Activated CD8-positive, alpha-beta memory T cell treated with anti-CD3 and anti-CD28 coated beads for 1 hour (primary cell): ENCODE measurements at regions not wholly inside any gene's neighbourhood (a gene's known extent, or its start where the extent isn't known, plus 50 kb on each side); places are given as distances from the start of the nearest gene placed in this dataset.
"Not testable (repeated sequence)": the region's sequence is repeated elsewhere in the genome, so short reads cannot be mapped to it uniquely, and the experiment has no call there.

Experiments used
- DNase-seq, 2 donors: peaks; one replicate each; pipeline ENCODE4 v3.0.0-alpha.2; 2020; ENCODE audit warnings: low read depth in 1 of 2; ENCODE audit errors: extremely low read depth in 1 of 2

DNA sequence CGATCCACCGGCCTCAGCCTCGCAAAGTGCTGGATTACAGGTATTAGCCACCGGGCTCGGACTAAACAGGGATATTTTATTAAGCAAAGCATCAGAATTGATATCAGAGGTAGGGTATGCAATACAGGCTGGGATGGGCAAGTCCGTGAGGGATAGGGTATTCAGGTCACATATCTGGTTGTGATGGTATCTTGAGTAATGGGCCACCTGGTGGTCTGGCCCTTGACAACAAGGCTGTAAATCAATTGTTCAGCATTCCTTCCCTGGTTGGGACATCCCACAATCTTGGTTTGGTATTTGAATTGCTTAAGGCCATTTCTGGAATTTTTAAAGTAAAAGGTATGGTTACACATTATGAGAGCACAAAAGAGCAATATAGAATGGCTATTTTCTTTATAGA, 1588.0 kb downstream of the SLITRK1 start:
- DNase-seq, result no peak

DNA sequence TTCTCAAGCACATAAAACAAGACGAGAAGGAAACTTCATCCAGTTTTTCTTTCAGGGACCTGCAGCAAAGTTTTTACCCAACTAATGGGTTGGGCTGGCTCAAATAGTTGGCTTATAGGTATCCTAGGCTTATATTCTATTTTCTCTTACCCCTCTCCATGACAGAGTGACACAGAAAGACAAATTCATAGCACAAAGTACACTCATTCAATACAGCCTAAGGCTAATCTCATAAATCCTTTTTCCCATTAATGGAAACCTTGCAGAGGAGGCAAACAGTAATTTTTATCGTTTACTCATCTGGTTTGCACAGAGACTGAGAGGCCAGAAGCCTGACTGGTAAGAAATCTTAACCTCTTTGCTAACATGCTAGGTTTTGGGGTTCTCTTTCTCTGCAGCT, 1589.9 kb downstream of the SLITRK1 start:
- no peak for DNase-seq

DNA sequence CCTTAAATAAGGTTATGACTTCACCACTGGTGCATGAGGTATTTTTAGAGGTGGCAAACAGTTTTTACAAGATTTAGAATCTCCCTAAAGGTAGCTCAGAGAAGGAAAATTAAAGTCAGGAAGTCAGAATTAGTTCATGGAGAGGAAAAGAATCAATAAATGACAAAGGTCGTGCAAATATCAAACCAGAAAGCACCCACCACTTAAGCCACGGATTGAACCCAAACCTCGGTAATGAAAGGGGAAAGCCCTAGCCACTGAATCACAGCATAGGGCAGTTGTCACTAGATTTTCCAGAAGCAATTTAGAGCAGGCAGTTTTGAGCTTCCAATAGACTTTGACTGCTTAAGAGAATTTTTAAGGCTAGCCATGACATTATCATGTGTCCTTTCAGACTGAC, 1590.4 kb downstream of the SLITRK1 start:
- no peak for DNase-seq

DNA sequence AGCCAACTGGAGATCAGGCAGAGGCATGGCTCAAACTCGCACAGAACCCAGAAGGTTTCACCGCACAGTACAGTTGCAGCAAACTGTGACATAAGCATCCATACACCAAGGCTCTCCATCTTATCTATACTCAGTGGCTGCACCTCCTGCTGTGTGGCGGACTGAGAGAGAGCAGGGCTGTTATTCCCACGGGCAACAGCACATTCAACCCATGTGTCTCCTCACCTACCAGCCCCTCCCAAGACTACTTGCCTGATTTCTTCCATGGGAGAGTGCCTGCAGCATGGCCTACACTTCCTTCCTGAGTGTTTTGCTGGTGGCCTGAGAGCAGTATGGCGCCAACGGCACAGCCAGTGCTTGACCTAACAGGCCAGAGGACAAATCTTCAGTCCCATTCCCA, 1606.6 kb downstream of the SLITRK1 start:
- DNase-seq, result no peak

DNA sequence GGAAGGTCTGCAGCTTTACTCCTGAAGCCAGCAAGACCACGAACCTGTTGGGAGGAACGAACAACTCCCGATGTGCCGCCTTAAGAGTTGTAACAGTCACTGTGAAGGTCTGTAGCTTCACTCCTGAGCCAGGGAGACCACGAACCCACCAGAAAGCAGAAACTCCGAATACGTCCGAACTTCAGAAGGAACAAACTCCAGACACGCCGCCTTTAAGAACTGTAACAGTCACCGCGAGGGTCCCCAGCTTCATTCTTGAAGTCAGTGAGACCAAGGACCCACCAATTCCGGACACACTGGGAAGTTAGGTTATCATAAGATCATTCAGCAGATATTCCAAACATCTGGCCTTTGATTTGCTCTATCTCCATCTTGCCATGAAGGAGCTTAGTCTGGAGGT, 1623.0 kb downstream of the SLITRK1 start:
- no peak for DNase-seq

DNA sequence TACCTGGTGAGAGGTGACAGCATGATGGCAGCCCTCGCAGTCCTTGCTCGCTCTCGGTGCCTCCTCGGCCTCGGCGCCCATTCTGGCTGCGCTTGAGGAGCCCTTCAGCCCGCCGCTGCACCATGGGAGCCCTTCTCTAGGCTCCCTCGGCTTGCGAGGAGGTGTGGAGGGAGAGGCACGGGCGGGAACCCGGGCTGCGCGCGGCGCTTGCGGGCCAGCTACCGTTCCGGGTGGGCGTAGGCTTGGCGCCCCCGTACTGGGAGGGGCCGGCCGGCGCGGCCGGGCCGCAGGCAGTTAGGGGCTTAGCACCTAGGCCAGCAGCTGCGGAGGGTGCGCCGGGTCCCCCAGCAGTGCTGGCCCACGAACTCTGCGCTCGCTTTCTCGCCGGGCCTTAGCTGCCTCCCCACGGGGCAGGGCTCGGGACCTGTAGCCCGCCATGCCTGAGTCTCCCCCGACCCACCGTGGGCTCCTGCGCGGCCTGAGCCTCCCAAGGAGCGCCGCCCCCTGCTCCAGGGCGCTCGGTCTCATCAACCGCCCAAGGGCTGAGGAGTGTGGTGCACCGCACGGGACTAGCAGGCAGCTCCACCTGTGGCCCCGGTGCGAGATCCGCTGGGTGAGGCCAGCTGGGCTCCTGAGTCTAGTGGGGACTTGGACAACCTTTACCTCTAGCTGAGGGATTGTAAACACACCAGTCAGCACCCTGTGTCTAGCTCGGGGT, 1624.3 kb downstream of the SLITRK1 start:
- DNase-seq, result no peak

DNA sequence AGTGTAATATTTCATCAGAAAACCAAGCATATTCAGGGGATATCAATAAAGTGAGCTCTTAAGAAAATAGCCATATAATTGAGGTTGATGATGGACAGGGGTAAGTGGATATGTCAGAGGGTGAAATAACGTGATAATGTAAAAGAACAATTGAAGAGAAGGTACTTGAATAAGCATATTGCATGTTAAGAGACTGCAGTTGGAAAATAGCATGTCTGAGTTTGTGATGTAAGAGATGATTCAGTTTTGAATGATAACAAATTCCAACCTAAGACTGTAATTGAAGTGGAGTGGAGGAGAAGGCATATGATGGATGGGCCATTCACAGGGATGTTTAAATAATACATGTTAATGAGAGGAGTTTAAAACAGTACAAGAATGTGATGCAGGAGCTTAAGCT, 1633.5 kb downstream of the SLITRK1 start:
- no peak for DNase-seq

DNA sequence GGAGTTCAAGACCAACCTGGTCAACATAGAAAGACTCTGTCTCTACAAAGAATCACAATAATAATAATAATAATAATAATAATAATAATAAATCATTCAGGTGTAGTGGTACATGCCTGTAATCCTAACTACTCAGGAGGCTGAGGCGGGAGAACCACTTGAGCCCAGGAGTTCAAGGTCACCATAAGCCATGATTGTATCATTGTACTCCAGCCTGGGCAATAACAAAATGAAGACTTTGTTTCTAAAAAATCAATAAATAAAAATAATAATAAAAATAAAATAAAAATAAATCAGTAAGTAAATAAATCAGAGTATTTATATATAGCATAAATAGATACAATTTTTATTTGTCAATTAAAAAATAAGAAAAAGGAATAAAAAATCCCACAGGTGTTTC, 1636.4 kb downstream of the SLITRK1 start:
- no peak for DNase-seq

DNA sequence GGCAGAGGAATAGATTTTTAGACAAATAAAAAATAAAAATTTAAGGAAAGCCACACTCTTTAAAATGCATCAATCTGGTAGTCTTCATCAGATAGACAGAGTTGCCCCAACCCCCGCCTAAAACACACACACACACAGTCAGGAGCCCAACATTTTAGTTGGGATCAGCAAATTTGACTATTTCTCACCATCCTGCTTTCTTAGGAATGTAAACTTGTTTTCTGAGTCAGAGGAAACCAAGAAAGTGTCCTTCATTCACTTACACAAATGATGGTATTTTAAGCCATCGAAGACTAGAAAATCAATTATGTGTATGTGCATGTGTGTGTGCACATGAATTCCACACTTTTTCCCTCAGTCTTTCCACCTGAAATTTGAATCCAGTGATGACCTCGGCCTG, 1657.5 kb downstream of the SLITRK1 start:
- DNase-seq, result no peak

DNA sequence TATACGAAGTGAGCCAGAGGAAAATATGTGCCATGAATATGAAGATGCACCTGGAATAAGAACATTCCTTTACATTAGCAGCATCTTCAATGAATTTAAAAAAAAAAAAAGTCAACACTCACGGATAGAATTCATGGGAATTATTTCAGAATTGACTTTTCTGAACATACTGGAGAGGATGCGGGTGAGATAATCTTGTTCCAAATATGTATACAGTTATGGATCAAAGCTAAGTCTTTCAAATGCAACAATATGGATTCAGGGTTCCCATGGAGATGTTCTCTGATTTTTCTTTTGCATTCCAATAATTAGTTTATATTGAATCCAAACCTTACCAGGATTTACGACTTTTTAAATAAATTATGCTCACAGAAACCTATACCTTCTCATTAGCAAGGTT, 1660.7 kb downstream of the SLITRK1 start:
- DNase-seq, result no peak

DNA sequence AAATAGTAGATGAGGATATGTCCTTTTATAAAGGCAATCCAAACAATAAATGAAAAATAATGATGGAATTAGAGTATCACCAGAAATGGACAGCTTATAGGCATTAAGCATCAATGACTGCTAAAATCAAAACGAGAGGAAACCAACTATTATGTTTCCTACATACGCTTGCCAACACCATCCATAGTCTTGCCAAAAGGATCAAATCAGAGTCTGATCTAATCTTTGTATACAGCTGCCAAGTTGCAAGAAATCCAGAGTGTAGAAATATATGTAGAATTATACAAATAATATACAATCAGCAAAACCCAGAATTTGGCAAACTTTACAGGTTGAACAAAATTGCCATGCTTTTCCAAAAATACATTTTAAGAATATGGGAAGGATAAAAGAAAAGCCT, 1661.6 kb downstream of the SLITRK1 start:
- DNase-seq, result no peak

DNA sequence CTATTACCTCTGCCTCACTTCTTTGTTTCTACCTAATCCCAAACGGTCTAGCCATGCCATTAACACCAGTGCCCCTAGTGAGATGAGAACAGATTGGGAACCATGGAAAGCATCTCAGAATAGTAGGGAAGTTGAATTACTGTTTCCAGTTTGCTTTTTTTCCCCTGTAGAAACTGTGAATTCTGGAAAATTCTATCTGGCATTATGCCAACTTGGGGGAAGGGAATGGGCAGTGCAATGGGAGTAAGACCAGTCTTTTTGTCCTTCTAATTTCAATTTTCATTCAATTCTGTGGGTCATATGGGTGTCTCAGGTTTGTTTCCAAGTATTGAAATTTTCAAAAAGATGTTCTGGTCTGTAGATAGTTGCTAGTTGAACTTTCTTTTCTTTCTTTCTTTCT, 1666.1 kb downstream of the SLITRK1 start:
- DNase-seq, result no peak

DNA sequence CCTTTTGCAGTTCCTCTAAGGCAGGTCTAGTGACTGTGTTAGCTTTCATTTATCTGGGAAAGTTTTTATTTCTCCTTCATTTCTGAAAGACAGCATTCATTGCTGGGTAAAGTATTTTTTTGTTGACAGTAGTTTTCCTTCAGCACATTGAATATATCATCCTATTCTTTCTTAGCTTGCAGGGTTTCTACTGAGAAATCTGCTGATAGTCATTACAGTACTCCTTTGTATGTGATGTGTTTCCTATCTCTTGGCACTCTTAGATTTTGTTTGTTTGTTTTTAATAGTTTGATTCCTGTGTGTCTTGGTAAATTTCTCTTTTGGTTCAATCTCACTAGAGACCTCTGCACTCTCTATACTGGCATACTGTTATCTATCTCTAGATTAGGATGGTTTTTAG, 1667.9 kb downstream of the SLITRK1 start:
- DNase-seq, result no peak

DNA sequence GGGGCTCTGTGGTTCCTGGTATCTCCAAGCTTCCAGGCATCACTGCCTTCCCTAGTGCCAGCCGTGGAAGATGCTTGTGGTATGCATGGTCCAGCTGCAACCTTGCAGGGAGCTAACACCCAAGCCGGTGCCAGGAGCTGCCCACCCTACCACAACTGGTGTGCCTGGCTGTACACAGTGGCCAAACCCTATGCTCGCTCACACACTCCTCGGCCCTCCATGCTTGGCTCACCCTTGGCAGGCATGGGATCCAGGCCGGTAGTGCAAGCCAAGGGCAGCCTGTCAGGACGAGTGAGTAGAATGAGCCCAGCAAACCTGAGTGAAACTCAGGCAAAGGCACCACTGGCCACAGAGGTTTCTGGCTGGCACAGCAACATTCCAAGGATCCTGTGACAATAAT, 1676.0 kb downstream of the SLITRK1 start:
- no peak for DNase-seq

DNA sequence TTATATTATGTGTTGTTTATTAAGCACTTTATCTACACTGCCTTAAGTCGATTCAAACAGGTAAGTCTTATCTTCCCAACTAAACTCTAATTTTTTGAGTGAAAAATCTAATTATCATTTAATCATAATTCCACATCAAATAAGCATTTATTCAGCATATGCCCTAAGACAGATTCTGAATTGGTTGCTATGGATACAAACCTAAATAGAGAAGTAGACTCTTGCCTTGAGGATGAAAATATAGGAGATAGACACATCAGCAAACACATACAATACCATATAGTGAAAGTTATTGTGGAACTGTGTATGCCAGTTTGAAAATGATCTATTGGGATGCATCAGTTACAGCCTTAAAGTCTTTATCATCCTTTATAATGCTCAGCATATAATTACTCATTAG, 1679.9 kb downstream of the SLITRK1 start:
- no peak for DNase-seq

DNA sequence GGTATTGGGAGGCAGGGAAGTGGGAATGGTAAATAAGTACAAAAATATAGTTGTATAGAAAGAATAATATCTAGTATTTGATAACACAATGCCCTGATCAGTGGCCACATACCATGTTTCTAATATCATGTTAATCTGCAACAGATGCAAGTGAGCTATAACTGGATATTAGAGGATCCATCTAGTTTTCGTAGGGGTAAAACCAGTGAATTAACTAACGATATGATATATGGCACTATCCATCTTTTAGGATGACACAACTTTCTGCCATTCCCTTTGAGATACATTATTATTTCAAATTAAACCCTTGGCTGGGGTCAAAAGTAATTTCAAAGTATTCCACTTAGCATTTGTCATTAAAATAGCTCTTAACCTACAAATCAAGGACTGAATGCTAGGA, 1686.2 kb downstream of the SLITRK1 start:
- DNase-seq, result no peak

DNA sequence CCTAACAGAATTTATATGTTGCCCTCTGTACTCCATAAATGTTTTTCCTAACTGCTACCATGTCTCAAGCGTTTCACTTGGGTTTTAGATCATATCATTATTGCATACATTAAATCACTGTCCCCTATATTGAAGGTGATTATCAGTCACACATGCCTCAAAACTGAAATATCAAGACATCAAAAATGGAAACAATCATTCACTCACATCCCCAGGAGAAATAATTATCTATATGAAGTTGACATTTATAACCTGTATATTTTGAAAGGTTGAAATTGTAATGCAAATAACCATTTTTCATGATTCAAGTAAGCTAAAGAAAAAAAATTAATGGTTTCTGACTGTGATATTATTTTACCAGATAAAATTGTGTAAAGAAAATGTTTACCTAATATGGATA, 1695.0 kb downstream of the SLITRK1 start:
- no peak for DNase-seq

DNA sequence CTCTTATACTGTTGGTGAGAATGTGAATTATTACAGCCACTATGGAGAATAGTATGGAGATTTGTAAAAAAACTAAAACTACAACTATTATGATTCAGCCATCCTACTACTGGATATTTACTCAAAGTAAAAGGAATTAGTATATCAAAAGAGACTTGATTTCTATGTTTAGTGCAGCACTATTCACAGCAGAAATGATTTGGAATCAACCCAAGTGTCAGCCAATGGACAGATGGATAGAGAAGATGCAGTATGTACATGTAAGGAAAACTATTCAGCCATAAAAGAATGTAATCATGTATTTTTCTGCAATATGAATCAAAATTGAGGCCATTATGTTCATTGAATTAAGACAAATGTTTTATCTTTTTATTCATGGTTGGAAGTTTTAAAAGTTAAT, 1705.5 kb downstream of the SLITRK1 start:
- no peak for DNase-seq

DNA sequence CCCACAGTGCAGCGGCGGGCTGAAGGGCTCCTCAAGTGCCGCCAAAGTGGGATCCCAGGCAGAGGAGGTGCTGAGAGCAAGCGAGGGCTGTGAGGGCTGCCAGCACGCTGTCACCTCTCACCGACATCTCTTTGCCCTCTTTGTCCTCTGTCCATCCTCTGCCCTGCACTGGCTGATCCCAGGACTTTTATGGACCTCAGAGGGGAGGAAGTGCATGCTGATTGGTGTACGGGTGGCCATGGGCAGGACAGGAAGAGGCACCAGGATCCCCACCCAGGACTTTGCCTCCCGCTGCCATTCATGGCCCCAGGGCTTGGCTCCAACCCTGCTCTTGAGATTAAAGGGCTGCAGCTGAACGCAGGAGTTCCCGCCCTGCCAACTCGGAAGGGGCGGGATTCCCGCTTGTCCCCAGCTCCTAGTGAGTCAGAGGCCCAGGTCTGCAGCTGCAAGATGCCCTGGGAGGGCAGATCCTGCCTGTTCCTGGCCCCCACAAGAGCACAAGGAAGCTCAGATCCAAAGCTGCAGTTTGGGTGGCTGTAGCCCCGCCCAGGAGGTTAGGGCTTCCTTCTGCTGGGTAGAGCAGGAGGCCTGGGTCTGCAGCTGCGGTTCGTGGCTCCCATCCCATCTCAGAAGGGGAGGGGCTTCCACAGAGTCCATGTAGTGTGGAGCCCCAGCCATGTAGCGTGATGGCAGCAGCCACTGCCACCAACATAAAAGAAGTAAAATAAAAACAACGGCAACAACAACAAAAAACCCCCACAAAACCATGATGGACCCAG, 1716.7 kb downstream of the SLITRK1 start:
- DNase-seq, result no peak

DNA sequence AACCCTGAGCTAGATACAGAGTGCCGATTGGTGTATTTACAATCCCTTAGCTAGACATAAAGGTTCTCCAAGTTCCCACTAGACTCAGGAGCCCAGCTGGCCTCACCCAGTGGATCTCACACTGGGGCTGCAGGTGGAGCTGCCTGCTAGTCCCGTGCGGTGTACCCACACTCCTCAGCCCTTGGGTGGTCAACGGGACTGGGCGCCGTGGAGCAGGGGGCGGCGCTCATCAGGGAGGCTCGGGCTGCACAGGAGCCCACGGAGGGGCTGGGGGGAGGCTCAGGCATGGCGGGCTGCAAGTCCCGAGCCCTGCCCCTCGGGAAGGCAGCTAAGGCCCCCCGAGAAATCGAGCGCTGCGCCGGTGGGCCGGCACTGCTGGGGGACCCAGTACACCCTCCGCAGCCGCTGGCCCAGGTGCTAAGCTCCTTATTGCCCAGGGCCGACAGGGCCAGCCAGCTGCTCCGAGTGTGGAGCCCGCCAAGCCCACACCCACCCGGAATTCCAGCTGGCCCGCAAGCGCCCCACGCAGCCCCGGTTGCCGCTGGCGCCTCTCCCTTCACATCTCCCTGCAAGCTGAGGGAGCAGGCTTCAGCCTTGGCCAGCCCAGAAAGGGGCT, 1717.4 kb downstream of the SLITRK1 start:
- DNase-seq, result not testable (repeated sequence)

DNA sequence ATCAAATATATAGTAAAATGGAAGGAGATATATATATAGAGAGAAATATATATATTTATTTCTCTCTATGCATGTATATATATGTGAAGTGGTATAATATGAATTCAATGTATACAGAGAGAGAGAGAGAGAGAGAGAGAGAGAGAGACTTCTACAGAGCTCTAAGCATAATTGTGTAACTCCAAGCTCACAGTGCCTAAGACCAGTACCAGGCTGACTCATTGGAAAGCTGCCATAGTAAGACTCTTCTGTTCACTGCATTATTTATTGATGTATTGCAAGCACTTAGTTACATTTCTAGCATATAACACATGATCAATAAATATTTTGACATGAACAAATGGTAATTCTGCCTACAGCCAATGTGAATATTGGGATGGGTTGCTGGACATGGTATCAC, 1734.7 kb downstream of the SLITRK1 start:
- DNase-seq, result no peak

DNA sequence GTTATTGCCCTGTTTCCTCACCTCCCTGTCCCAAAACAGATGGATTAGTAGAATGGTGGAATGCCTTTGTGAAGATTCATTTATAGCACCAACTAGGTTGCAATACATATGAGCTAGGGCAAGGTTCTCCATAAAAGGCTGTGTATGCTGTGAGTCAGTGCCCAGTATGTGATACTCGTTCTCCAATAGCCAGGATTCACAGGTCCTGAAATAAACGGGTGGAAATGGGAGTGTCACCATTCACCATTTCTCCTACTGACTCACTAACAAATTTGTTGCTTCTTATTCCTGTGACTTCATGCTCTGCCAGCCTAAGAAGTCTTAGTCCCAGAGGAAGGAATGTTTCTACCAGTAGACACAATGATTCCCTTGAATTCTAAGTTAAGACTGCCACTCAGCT, 1745.4 kb downstream of the SLITRK1 start:
- no peak for DNase-seq
